ENCODE measurements at regions not wholly inside any gene's neighbourhood (a gene's known extent, or its start where the extent isn't known, plus 50 kb on each side); places are given as distances from the start of the nearest gene placed in this dataset.

DNA sequence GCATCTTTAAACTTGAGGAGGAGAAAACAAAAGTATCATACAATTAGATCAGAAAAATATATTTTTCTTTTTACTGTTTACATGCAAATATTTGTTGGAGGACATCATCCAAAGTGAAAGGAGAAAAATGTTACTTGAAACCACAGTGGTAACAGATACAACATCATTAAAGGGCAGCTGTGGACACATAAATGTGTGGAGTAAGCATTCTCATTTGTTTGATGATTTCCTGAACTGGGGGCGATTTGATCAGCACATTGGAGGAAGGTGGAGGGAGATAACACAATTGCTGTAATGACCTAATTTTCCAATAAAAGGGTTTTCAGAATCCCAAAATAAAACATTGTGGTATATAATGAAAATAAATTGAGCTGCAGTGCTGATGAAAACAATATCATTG lies 314.5 kb upstream of the HS3ST1 start:
- H3K36me3 Mint-ChIP-seq (ENCODE audit: low read depth), result no peaks in the 10 kb centered on the region
- no peak for TF ChIP-seq CTCF (IDR thresholded peaks at IDR 0.05)
- no peak for DNase-seq (ENCODE audit: low spot score)
- no peaks in the 10 kb centered on the region for H3K27me3 Mint-ChIP-seq (ENCODE audit: low read depth)
- H3K4me3 Mint-ChIP-seq (ENCODE audit: unreplicated experiment), result no peak overlapping the region
- H3K9me3 Mint-ChIP-seq (ENCODE audit: low read depth), result no peaks in the 10 kb centered on the region
- H3K4me1 Mint-ChIP-seq (ENCODE audit: low read depth), result peaks cover 11% of the 10 kb centered on the region
- H3K27ac Mint-ChIP-seq (ENCODE audit: unreplicated experiment), result no peak overlapping the region

DNA sequence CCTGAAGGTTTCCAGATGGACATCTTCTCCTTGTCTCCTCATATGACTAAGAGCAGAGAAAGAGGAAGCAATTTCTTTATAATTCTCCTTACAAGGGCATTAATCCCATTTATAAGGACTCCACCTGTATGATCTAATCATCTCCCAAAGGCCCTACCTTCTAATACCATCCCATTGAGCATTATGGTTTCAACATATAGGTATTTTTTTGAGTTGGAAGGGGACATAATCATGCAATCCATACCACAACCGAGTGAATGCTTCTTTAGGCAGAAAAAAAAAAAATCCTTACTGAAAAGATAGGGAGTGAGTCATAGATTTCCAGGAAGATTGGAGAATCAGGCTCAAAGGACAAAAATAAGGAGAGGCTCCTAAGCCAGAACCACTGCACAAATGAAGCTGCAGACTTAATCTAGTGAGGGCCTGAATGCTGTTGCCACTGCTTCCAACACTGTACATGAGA lies 312.5 kb upstream of the HS3ST1 start:
- no peak for TF ChIP-seq CTCF (IDR thresholded peaks at IDR 0.05)
- H3K4me1 Mint-ChIP-seq (ENCODE audit: low read depth), result peaks cover 5% of the 10 kb centered on the region
- H3K9me3 Mint-ChIP-seq (ENCODE audit: low read depth), result no peaks in the 10 kb centered on the region
- no peak overlapping the region for H3K4me3 Mint-ChIP-seq (ENCODE audit: unreplicated experiment)
- no peak overlapping the region for H3K27ac Mint-ChIP-seq (ENCODE audit: unreplicated experiment)
- no peak for DNase-seq (ENCODE audit: low spot score)
- no peaks in the 10 kb centered on the region for H3K36me3 Mint-ChIP-seq (ENCODE audit: low read depth)
- peaks cover 3% of the 10 kb centered on the region for H3K27me3 Mint-ChIP-seq (ENCODE audit: low read depth)

DNA sequence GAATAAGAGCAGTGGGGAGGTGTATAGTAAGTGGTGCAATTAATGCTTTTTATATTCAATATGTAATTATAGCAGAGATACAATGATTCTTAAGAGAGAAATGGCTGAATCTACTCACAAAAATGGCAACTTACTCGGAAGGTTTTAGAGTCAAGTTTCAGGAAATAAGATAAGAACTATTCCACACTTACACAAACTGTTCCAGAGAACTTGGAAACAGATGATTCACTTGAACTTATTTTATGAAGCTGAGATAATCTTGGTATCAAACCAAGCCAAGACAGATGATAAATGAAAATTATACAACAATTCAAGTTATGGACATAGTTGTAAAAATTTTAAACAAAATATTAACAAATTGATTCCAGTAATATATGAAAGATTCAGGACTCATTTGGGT lies 311.3 kb upstream of the HS3ST1 start:
- no peak overlapping the region for H3K27ac Mint-ChIP-seq (ENCODE audit: unreplicated experiment)
- no peak overlapping the region for H3K4me3 Mint-ChIP-seq (ENCODE audit: unreplicated experiment)
- H3K9me3 Mint-ChIP-seq (ENCODE audit: low read depth), result no peaks in the 10 kb centered on the region
- no peaks in the 10 kb centered on the region for H3K36me3 Mint-ChIP-seq (ENCODE audit: low read depth)
- no peak for TF ChIP-seq CTCF (IDR thresholded peaks at IDR 0.05)
- peaks cover 5% of the 10 kb centered on the region for H3K4me1 Mint-ChIP-seq (ENCODE audit: low read depth)
- peaks cover 3% of the 10 kb centered on the region for H3K27me3 Mint-ChIP-seq (ENCODE audit: low read depth)
- DNase-seq (ENCODE audit: low spot score), result no peak

- Mint-ChIP-seq H3K9me3 (ENCODE audit: low read depth) (no peaks in the 10 kb centered on the region), H3K27me3 (ENCODE audit: low read depth) (peaks cover 3% of the 10 kb centered on the region), H3K27ac (ENCODE audit: unreplicated experiment) (no peak overlapping the region), H3K36me3 (ENCODE audit: low read depth) (no peaks in the 10 kb centered on the region), H3K4me3 (ENCODE audit: unreplicated experiment) (no peak overlapping the region), H3K4me1 (ENCODE audit: low read depth) (peaks cover 5% of the 10 kb centered on the region)
- DNase-seq (ENCODE audit: low spot score), result no peak
- no peak for TF ChIP-seq CTCF (IDR thresholded peaks at IDR 0.05)
Measured at GRCh38 chr4:11736978-11737377, 308.3 kb upstream of the HS3ST1 start.

GRCh38 chr4:11735651-11736050 lies 307.0 kb upstream of the HS3ST1 start:
- H3K4me1 Mint-ChIP-seq (ENCODE audit: low read depth), result no peaks in the 10 kb centered on the region
- H3K27ac Mint-ChIP-seq (ENCODE audit: unreplicated experiment), result no peak overlapping the region
- DNase-seq (ENCODE audit: low spot score), result no peak
- H3K27me3 Mint-ChIP-seq (ENCODE audit: low read depth), result peaks cover 4% of the 10 kb centered on the region
- no peaks in the 10 kb centered on the region for H3K9me3 Mint-ChIP-seq (ENCODE audit: low read depth)
- no peak overlapping the region for H3K4me3 Mint-ChIP-seq (ENCODE audit: unreplicated experiment)
- no peak for TF ChIP-seq CTCF (IDR thresholded peaks at IDR 0.05)
- no peaks in the 10 kb centered on the region for H3K36me3 Mint-ChIP-seq (ENCODE audit: low read depth)

Data from chondrocyte (in vitro differentiated cells).